HG02938 (cell line): ENCODE measurements at regions not wholly inside any gene's neighbourhood (a gene's known extent, or its start where the extent isn't known, plus 50 kb on each side); places are given as distances from the start of the nearest gene placed in this dataset.

Source experiments
- ATAC-seq: cut with Tn5 transposase; IDR thresholded peaks from one replicate; pipeline ENCODE4 v1.9.1; 2021; ENCODE audit warnings: mild to moderate bottlenecking, moderate library complexity; ENCODE audit not compliant: unreplicated experiment

DNA sequence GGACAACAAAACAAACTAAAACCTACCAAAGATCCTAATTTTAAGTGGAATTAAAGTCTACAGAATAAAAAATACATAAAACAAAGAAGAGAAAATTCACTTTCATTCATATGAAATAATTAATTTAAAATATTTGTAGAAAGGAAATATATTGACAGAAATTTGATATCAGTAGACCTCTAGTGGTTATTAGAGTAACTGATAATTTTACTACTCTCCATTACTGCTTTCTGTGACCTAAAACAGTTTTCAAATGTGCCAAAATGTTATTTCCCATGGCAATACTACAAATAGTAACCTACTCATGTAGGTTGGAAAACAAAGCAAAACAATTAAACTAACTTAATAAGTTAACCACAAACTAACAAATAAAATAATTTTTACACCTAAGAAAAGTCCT, 147.1 kb downstream of the NOL4 start:
- no peak for ATAC-seq

DNA sequence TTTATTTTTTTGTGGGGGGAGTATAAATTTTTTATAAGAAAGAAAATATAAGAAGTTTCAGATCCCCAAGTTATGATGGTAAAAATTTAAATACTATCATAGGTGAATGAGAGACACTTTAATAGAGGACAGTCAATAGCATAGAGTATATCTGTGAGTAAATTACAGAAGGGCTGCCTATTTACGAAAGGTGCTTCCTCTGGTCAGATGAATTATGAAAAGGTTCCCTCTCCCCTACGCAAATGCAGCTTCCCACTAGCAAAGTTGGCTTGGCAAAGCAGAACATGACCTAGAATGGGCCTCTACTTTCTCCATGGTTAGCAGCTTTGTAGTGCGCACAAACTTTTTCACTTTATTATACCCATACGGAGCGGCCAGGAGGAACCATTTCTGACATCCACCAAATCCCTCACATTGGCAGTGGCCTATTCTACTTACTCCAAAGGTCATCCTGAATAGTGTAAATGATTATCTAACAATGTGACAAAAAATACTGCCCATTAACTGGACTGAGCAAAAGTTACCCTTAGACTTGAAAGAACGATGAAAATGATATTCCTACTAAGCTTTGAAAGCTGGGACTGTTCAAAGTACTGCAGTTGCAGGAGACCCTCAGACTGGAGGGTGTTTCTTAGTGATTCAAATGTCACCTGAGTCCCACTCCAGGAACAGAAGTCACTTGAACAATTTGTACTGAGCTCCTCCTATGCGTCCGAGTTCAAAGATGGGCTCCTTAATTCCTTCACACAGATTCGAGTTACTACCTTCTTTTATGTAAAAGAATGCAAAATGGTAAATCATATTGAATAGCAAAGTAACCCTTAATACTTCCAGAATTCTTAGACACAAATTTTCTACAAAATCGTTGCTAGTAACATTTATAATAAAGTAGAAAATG, 148.5 kb downstream of the NOL4 start:
- ATAC-seq = no peak

DNA sequence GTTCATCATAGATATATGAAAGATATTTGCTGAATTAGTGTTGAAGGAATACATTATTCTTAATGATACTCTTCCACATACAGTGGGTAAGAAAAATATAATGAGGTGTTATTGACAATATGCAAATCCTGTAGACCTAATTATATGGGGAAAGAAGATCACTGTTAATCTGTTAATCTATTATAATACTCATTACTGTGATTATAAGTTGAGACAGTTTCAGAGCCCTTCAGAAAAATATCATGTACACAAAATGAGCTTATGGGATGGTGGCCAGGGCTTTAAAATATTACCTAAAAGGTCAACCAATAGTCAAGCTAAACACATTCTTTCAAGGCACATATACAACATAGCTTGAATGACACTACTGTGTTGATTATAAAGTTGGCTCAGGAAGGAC, 163.5 kb downstream of the NOL4 start:
- ATAC-seq = no peak

DNA sequence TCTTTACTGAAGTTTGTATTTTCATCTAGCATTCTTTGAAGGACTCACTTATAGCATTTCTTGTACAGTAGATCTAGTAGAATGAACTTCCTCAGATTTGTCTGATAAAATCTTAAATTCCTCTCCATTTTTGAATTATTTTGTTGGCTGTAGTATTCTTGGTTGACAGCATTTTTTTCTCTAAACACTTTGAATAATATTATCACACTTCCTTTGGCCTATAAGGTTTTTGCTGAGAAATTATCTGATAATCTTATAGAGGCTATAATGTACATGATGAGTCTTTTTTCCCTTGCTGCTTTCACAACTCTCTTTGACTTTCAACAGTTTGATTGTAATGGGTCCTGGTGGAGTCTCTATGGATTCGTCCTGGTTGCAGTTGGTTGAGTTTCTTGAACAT, 169.5 kb downstream of the NOL4 start:
- ATAC-seq = no peak

DNA sequence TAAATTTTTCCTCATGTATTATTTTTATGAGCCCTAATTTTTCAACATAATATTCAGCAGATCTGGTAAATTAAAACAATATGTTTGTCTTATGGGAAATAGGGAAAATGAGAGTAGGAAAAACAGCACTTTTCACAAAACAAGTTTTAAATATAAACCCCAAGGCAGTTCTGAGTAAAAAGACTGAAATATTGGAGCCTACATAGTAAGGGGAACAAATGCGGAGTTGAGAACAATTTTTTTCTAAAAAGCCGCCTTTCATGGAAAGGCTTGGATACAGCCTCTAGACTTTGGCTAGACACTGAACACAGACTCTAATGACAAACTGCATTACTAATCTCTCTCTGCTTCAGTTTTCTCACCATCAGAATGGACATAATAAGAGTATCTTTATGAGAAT, 174.1 kb downstream of the NOL4 start:
- no peak for ATAC-seq

DNA sequence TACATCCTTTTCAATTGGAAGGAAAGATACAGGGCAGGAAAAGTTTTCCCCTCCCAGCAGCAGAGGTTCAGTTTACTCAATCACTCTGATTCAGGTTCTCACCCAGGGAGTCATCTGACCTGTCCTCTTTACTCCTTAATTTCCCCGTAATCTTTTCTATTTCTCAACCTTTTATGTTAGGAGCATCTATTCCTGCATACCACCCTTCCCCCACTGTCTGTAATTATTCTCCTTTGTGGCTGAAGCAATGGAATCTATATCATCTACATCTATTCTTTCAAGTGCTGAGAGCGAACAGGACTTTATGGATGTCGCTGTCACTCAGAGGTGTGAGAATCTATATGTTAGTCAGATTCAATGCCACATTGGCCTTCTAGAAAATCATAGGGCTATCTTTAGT, 175.2 kb downstream of the NOL4 start:
- no peak for ATAC-seq

DNA sequence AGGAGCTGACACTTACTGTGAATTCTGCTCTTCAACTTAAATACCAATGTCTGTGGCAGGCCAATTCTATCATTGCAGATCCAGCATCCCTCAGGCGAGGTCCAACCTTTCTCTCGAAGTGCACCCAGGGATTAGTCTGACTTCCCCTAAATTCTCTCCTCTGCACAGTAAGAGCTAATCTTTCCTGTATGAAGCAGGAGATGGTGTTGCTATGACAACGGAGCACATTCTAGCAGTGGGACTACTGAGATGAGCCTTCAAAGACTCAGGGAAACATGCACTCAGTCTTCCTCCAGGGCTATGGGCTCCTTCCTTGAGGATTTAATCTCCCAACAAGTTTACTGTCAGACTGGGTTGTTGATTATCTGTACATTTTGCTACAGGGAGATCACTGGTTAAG, 176.3 kb downstream of the NOL4 start:
- no peak for ATAC-seq

DNA sequence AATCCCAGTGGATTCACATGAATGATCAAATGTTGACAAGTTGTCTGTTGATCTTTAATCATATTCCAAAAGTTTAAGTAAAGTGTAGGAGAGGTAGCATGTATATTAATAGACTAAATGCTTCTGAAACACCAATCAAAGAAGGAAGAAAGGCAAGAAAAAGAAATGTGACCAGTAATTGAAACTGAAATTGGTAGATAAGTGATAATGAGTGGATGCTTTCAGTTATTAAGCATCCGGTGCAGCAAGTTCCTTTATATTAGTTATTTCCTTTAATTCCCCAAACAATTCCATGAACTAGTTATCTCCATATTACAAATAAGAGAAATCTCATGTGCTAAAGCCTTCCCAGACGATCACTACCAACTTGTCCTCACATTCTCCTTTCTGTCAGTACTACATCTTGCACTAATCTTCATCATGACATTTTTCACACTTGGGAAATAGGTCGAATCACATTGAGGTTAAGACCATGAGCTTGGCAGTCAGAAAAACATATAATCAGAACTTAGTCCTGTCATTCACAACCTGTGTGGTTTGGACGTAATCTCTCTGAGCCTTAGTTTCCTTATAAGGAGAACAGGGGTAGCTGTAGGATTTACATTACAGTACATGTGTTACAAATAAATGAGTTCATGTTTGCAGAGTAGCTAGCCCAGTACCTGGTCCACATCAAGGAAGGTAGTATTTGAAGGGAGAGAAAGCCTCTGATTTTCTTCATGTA, 182.1 kb downstream of the NOL4 start:
- no peak for ATAC-seq

DNA sequence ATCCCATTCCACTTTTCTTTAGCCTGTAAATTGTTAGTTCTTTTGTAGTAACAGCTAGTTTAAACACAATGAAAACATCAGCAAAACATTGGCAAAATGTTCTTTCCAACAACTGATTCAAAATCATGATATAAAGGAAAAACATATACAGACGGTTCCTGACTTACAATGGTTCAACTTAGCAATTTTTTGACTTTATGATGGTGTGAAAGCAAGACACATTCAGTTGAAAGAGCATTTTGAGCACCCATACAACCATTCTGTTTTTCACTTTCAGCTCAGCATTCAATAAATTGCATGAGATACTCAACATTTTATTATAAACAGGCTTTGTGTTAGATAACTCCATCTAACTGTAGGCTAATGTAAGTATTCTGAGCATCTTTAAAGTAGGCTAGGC, 185.1 kb downstream of the NOL4 start:
- ATAC-seq = no peak

DNA sequence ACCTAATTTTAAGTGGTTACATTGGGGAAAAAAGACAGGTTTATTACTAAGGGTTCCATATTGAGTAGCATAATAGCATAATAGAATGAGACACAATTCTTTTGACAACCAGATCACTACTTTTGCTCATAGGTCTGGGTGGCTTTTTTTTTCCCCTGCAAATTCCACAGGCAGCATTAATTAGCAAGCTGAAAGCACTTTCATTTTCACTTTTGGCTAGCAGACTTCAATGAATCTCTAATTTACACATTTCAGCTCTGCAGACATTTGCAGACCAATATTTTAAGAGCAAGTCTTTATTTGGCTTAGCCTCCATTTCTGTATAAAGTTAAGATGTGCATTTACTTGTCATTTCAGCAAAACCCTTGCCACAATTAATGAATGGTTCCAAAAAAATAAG, 185.5 kb downstream of the NOL4 start:
- ATAC-seq = no peak

DNA sequence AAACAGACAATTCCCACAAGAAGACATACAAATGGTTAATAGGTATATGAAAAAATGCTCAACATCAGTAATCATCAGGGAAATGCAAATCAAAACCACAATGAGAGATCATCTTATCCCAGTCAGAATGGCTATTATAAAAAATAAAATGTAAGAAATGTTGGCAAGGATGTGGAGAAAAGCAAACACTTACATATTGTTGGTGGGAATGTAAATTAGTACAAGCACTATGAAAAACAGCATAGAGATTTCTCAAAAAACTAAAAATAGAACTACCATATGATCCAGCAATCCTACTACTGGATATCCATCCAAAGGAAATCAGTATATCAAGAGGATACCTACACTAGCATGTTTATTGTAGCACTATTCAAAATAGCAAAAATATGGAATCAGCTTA, 186.6 kb downstream of the NOL4 start:
- ATAC-seq = no peak

DNA sequence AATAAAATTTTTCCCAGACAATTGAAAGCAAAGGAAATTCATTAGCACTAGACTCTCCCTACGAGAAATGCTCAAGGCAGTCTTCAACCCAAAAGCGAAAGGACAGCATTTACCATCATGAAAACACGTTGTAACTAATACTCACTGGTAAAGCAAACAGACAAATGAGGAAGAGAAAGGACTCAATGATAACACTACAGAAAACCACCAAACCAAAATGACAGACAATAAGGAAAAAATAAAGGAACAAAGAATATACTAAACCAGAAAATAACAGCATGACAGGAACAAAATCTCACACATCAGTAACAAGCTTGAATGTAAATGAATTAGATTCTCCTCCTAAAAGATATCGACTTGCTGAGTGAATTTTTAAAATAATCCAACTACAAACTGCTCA, 190.7 kb downstream of the NOL4 start:
- no peak for ATAC-seq

DNA sequence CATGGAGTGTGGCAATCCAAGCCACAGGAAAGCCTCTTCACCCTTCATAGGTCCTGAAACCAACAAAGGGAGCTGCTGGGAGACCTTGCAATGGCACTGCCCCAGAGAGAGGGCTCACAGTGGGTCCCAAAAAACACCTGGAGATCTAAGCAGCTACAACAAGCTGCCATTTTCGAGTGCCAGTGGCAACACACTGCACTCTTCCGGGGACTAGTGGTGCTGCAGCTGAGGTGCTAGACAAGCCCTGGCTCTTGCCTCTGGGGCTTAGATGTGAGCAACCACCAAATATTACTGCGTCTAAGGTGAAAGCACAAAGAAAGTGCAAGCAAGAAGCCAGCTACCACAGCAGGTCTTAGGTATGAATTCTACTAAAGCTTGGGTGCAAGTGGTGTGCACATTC, 192.9 kb downstream of the NOL4 start:
- ATAC-seq = no peak

DNA sequence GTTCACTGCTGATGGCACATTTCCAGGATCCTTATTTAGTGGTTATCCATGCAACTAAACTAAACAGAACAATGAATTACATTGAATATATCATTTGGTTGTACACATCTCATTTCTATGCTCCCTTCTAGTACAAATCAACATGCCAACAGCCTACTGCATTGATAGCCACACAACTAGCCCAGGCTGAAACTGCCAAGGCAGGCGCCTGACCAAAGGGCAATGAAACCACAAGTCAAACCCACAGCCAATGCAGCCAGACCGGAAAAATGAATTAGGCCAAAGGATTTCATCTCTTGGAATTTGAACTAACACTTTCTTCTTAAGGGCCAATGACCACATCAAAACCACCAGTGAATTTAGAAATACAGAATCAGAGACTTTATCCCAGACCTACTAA, 196.4 kb downstream of the NOL4 start:
- no peak for ATAC-seq

DNA sequence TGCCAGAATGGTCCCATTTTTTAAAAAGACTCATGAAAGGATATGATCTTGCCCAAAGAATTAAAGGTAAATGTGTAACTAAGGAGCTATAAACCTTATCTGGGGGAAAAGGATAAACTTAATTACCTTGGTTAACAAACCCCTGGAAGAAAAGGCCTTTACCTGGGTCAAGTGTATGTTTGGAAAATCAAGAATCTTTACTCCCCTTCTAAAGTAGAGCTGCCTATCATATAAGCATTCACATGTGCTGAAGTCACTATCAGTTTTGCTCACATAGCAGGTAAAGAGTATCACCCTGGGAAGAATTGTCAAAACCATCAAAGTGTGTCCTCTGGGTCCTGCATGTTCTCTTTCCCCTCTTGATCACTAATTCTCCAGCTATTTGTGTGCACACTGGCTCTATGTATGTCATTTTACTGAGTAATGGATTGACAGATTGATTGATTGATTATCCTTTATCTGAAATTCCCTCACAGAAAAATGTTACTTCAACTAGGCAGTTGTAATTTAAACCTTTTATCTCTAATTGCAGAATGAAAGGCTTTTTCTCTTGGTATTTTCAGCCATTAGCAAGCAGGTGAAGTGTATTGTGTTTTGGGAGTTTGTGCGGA, 199.4 kb downstream of the NOL4 start:
- ATAC-seq = no peak

DNA sequence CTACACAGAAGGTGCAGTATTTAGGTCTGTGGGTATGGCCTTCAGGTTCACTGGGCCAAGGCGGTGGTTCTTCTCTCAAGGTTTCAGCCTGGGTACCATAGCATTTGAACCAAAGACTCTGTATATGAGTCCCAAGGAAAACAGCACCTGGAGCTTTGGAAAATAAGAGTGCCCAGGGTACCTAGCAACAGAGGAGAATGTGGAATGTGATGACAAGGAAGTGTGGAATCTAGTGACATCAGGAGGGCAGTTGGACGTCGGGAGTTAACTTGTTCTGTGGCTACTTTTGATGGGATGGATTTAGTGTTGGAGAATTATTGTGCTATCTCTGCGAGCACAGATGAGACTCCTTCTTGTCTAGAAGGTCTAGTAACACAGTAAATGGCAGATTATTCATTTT, 201.2 kb downstream of the NOL4 start:
- ATAC-seq = no peak

DNA sequence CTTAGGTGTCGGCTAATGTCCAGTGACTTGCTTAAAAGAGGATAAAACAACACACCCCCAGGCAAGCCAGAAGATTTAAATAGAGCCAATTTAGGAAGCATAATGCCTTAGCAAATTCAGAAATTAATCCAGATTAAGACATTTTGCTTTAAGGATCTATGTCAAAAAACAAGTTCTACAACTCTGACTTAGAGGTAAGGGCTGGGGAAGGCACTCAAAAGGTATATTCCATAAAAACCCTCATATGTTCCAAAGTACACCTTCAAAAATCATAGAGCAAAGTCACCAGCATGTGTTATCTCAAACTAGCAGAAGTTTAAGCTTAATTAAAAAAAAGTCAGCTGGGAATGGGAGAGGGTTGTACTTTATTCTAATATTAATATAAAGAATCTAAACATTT, 206.4 kb downstream of the NOL4 start:
- no peak for ATAC-seq

DNA sequence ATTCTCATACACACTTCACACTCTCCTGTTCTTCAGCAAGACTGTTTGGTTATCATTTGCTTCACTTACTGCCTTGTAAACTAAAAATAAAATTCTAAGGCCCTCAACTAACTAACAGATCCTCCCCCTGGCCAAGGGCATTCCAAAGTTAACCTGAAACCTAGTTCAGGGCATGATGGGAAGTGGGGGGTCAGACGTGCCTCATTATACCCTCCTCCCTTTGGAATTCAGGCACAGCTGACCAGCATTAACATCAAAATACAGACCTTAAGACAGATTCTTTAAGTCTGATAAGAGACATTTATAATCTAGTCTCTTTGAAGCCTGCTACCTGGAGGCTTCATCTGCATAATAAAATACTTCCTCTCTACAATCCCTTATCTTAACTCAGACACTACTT, 221.0 kb downstream of the NOL4 start:
- ATAC-seq = no peak

DNA sequence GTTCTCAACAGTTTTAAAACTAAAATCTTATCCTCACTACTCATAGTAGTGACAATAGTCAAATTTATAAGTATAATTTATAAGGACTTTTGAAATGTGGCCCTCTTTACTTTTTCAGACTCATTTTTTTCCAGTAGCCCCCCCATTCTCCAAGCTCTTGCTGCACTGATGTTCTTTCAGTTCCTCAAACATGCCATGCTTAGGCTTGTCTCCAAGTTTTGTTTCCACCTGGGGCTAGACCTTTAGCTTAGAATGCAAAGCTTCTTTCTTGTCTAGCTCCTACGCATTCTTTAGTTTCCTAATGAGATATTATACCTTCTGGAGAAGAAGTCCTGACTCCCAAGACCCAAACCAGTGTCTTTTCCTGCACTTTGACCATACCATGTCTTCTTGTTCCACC, 222.6 kb downstream of the NOL4 start:
- ATAC-seq = no peak

DNA sequence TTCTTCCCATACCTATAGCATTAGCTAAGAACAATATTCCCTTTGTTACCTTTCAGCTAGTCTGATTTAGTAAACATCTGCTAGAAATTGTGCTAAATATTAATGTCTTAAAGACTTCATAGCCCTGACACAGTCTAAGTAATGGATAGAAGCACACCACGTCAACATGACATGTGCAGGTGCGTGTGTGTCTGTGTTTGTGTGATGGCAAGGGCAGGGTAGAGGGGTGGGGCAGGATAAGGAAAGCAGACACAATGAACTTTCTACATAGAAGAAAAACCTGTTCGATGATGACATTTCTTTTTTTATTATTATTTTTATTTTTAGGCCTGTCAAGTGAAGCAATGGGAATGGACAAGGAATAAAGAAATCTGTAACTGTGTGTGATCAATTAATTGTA, 223.3 kb downstream of the NOL4 start:
- ATAC-seq = no peak

DNA sequence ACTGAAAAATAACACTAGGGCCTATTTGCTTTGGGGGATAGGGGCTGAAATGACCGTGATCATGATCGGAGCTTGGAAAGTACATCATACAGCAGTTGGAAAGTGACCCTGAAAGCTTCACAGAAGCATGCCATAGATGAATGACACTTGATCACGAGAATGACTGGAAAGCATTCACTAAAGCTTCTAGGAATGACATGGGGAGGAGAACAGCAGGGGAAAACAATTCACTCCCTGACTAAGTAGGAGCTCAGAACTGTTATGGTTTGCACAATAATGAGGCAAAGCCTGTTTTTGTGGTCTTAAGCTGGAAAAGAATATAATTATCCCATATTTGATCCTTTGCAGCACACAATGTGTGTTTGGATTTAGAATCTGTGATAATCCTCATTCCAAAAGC, 237.5 kb downstream of the NOL4 start:
- no peak for ATAC-seq

DNA sequence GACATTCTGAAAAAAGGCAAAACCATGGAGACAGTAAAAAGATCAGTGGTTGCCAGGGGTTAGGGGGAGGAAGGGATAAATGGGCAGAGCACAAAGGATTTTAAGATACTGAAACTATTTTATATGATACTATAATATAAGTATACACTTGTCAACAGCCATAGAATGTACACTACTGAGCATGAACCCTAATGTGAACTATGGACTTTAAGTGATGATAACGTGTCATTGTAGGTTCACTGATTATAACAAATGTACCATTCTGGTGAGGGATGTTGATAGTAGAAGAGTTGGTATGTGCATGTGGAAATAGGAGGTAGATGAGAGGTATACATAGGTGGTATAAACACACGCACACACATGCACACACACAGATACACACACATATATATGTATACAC, 241.6 kb downstream of the NOL4 start:
- ATAC-seq = no peak
